ENCODE measurements at regions not wholly inside any gene's neighbourhood (a gene's known extent, or its start where the extent isn't known, plus 50 kb on each side); places are given as distances from the start of the nearest gene placed in this dataset.

DNA sequence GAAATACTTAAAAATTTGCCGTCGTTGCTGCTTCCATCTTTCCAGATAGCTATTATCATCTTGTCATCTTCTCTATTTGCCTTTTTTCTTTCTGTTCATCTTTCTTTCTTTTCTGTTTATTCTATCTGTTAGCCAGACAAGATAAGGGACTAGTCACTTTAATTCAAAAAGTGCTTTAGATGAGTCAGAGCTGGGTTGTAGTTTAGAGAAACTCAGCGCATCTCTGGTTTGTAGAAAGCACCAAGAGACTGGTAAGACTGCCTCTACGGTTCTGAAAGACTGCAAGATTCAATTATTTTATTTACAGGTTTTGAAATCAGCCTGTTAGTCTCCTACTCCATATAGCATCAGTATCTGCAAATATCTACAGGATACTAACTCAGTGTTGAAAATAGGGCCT, 562.8 kb upstream of the RIOK2 start:
- Histone ChIP-seq H3K27me3 (replicated peaks; ENCODE audit: control insufficient read depth, insufficient read depth, low read length) (no peaks in the 10 kb centered on the region), H3K4me1 (no peaks in the 10 kb centered on the region), H3K36me3 (ENCODE audit: control insufficient read depth, insufficient read depth, low read length) (no peaks in the 10 kb centered on the region), H3K9me3 (no peaks in the 10 kb centered on the region), H3K4me3 (ENCODE audit: low read depth, low read length) (no peak overlapping the region)
- intact Hi-C loops (cut with micrococcal nuclease; ENCODE audit: unreplicated experiment): no loop called here
- Mint-ChIP-seq H3K27me3 (ENCODE audit: insufficient read depth, unreplicated experiment) (no peaks in the 10 kb centered on the region), H3K36me3 (ENCODE audit: insufficient read depth, unreplicated experiment) (no peaks in the 10 kb centered on the region), H3K4me1 (ENCODE audit: low read depth, unreplicated experiment) (no peaks in the 10 kb centered on the region), H3K9me3 (ENCODE audit: unreplicated experiment) (no peaks in the 10 kb centered on the region), H3K4me3 (ENCODE audit: unreplicated experiment) (no peak overlapping the region), H3K27ac (ENCODE audit: unreplicated experiment) (no peak overlapping the region)
- ChIA-PET CTCF (no interaction called here), POLR2A (no interaction called here)
- DNase-seq: no peak
- TF ChIP-seq, protein P1, sequence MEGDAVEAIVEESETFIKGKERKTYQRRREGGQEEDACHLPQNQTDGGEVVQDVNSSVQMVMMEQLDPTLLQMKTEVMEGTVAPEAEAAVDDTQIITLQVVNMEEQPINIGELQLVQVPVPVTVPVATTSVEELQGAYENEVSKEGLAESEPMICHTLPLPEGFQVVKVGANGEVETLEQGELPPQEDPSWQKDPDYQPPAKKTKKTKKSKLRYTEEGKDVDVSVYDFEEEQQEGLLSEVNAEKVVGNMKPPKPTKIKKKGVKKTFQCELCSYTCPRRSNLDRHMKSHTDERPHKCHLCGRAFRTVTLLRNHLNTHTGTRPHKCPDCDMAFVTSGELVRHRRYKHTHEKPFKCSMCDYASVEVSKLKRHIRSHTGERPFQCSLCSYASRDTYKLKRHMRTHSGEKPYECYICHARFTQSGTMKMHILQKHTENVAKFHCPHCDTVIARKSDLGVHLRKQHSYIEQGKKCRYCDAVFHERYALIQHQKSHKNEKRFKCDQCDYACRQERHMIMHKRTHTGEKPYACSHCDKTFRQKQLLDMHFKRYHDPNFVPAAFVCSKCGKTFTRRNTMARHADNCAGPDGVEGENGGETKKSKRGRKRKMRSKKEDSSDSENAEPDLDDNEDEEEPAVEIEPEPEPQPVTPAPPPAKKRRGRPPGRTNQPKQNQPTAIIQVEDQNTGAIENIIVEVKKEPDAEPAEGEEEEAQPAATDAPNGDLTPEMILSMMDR (IDR thresholded peaks at IDR 0.05; ENCODE audit: insufficient read depth in 1 of 2, low read depth in 1 of 2, low read length in 1 of 2, severe bottlenecking in 1 of 2, unreplicated experiment in 1 of 2): no peak
- no TSS peak for BruUV-seq (replicated peaks)

DNA sequence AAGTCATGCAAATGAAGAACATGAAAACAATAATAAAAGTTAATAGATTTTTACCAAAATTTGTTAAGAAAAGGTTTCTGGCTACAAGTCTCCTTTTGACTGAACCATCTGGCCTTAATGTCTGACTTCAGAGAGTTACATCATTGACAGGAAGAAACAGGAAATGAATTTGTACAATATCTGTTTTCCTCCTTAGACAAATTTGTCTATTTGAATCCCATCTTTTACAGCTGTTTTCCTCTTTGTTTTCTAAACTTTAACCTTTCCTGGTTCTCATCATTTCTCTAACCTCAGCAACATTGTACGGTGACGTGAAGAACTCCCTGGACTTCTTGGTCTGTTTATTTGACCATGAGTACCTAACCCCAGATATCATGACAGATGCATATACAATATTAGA, 567.5 kb upstream of the RIOK2 start:
- H3K36me3 Mint-ChIP-seq (ENCODE audit: insufficient read depth, unreplicated experiment): no peaks in the 10 kb centered on the region
- H3K4me3 ChIP-seq (ENCODE audit: low read depth, low read length): no peak overlapping the region
- no peaks in the 10 kb centered on the region for H3K9me3 ChIP-seq
- H3K4me1 Mint-ChIP-seq (ENCODE audit: low read depth, unreplicated experiment): no peaks in the 10 kb centered on the region
- no TSS peak for BruUV-seq (replicated peaks)
- intact Hi-C loops (cut with micrococcal nuclease; ENCODE audit: unreplicated experiment): no loop called here
- H3K27ac Mint-ChIP-seq (ENCODE audit: unreplicated experiment): no peak overlapping the region
- TF ChIP-seq, protein P1 (IDR thresholded peaks at IDR 0.05; ENCODE audit: insufficient read depth in 1 of 2, low read depth in 1 of 2, low read length in 1 of 2, severe bottlenecking in 1 of 2, unreplicated experiment in 1 of 2): no peak
- no peaks in the 10 kb centered on the region for H3K36me3 ChIP-seq (ENCODE audit: control insufficient read depth, insufficient read depth, low read length)
- DNase-seq: no peak
- no peaks in the 10 kb centered on the region for H3K4me1 ChIP-seq
- POLR2A ChIA-PET: no interaction called here
- CTCF ChIA-PET: no interaction called here
- H3K4me3 Mint-ChIP-seq (ENCODE audit: unreplicated experiment): no peak overlapping the region
- no peaks in the 10 kb centered on the region for H3K9me3 Mint-ChIP-seq (ENCODE audit: unreplicated experiment)
- H3K27me3 Mint-ChIP-seq (ENCODE audit: insufficient read depth, unreplicated experiment): no peaks in the 10 kb centered on the region
- no peaks in the 10 kb centered on the region for H3K27me3 ChIP-seq (replicated peaks; ENCODE audit: control insufficient read depth, insufficient read depth, low read length)

- ChIA-PET POLR2A (no interaction called here), CTCF (no interaction called here)
- DNase-seq: no peak
- Mint-ChIP-seq H3K4me1 (ENCODE audit: low read depth, unreplicated experiment) (no peaks in the 10 kb centered on the region), H3K9me3 (ENCODE audit: unreplicated experiment) (no peaks in the 10 kb centered on the region), H3K27me3 (ENCODE audit: insufficient read depth, unreplicated experiment) (no peaks in the 10 kb centered on the region), H3K36me3 (ENCODE audit: insufficient read depth, unreplicated experiment) (no peaks in the 10 kb centered on the region), H3K4me3 (ENCODE audit: unreplicated experiment) (no peak overlapping the region), H3K27ac (ENCODE audit: unreplicated experiment) (no peak overlapping the region)
- Histone ChIP-seq H3K36me3 (ENCODE audit: control insufficient read depth, insufficient read depth, low read length) (no peaks in the 10 kb centered on the region), H3K27me3 (replicated peaks; ENCODE audit: control insufficient read depth, insufficient read depth, low read length) (no peaks in the 10 kb centered on the region), H3K4me1 (no peaks in the 10 kb centered on the region), H3K9me3 (no peaks in the 10 kb centered on the region), H3K4me3 (ENCODE audit: low read depth, low read length) (no peak overlapping the region)
- intact Hi-C loops (cut with micrococcal nuclease; ENCODE audit: unreplicated experiment): no loop called here
- no TSS peak for BruUV-seq (replicated peaks)
- TF ChIP-seq, protein P1 (IDR thresholded peaks at IDR 0.05; ENCODE audit: insufficient read depth in 1 of 2, low read depth in 1 of 2, low read length in 1 of 2, severe bottlenecking in 1 of 2, unreplicated experiment in 1 of 2): no peak
Observed at GRCh38 chr5:97751540-97751939, 568.5 kb upstream of the RIOK2 start.
